ENCODE measurements at regions not wholly inside any gene's neighbourhood (a gene's known extent, or its start where the extent isn't known, plus 50 kb on each side); places are given as distances from the start of the nearest gene placed in this dataset.

DNA sequence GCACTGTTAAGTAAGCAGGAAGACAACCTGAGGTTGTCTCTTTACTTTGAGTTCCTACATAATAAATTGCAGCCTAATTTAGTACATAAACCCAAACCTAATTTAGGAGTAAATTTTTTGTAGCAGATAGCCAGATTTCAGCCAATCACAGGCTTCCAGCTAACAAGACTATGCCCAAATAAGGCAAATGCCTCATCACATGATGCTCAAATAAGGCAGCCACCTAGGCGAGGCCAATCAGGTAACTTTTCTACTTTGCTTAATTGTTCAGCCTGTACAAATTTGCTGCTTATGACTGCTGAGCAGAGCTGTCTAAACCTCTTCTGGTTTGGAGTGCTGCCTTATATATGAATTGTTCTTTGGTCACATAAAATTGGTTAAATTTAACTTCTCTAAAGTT lies 1118.7 kb upstream of the TMEM132C start:
- no peak for TF ChIP-seq CTCF (conservative IDR thresholded peaks at IDR 0.05; ENCODE audit: low read length)
- no peak for TF ChIP-seq EZH2phosphoT487 (IDR thresholded peaks at IDR 0.05; ENCODE audit: borderline replicate concordance, low read depth, low read length)
